C4-2B (cell line): ENCODE measurements at regions not wholly inside any gene's neighbourhood (a gene's known extent, or its start where the extent isn't known, plus 50 kb on each side); places are given as distances from the start of the nearest gene placed in this dataset.

Experiments
- CTCF ChIP-seq: fragments of 450-650 bp; conservative IDR thresholded peaks from 2 replicates; pipeline ENCODE4 v1.5.1; 2017; ENCODE audit warnings: mild to moderate bottlenecking
- ZFX ChIP-seq: fragments of 450-650 bp; IDR thresholded peaks from 2 replicates; pipeline ENCODE4 v1.6.1; 2017

GRCh38 chr3:59442046-59442445, 392.2 kb upstream of the CFAP20DC start:
- TF ChIP-seq CTCF (no peak), ZFX (no peak)
